HEK293T (cell line): ENCODE measurements at regions not wholly inside any gene's neighbourhood (a gene's known extent, or its start where the extent isn't known, plus 50 kb on each side); places are given as distances from the start of the nearest gene placed in this dataset.

Experiments
- ARNT ChIP-seq: fragments of 450-650 bp; IDR thresholded peaks from 2 replicates; pipeline ENCODE4 v1.6.1; 2017; ENCODE audit warnings: mild to moderate bottlenecking
- BHLHE40 ChIP-seq: fragments of 450-650 bp; IDR thresholded peaks from 2 replicates; pipeline ENCODE4 v1.6.1; 2016; ENCODE audit warnings: mild to moderate bottlenecking, moderate library complexity, borderline replicate concordance
- CTBP1 ChIP-seq: fragments of 450-650 bp; IDR thresholded peaks from 2 replicates; pipeline ENCODE4 v1.6.1; 2016; ENCODE audit warnings: borderline replicate concordance
- ELF4 ChIP-seq: fragments of 450-650 bp; IDR thresholded peaks from 2 replicates; pipeline ENCODE4 v1.6.1; 2017; ENCODE audit warnings: antibody characterized with exemption
- FOXA1 ChIP-seq: fragments of 450-650 bp; IDR thresholded peaks from 2 replicates; pipeline ENCODE4 v1.6.1; 2016; ENCODE audit warnings: mild to moderate bottlenecking
- FOXK2 ChIP-seq: fragments of 450-650 bp; IDR thresholded peaks from 2 replicates; pipeline ENCODE4 v1.6.1; 2016; ENCODE audit warnings: mild to moderate bottlenecking
- L3MBTL2 ChIP-seq: fragments of 450-650 bp; conservative IDR thresholded peaks from 2 replicates; pipeline ENCODE4 v1.6.1; 2016; ENCODE audit warnings: mild to moderate bottlenecking
- LEF1 ChIP-seq: fragments of 450-650 bp; IDR thresholded peaks from 2 replicates; pipeline ENCODE4 v1.6.1; 2017; ENCODE audit warnings: mild to moderate bottlenecking, borderline replicate concordance
- SP1 ChIP-seq: fragments of 450-650 bp; IDR thresholded peaks from 2 replicates; pipeline ENCODE4 v1.6.1; 2017
- SUZ12 ChIP-seq: fragments of 450-650 bp; IDR thresholded peaks from 2 replicates; pipeline ENCODE4 v1.6.1; 2016; ENCODE audit warnings: mild to moderate bottlenecking
- ZNF384 ChIP-seq: fragments of 450-650 bp; IDR thresholded peaks from 2 replicates; pipeline ENCODE4 v1.6.1; 2016

DNA sequence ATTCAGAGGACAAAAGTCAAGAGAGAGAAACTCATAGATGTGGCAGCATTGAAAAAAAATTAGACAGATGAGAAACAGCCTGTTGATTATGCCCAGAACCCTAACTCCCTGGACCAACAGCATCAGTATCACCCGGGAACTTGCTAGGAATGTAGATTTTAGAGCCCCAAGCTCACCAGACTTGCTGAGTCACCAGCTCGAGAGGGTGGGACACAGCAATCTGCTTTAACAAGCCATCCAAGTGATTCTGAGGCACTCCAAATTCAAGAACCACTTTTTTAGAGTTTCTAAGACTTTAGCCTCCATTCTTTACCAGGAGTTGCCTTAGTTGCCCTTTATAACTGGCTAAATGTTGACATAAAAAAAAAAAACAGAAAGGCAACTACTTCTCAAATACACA lies 70.9 kb downstream of the CGGBP1 start:
- TF ChIP-seq ELF4, result no peak
- TF ChIP-seq FOXK2, result no peak
- TF ChIP-seq CTBP1, result no peak
- no peak for TF ChIP-seq LEF1
- TF ChIP-seq ARNT, result no peak
- no peak for TF ChIP-seq SP1
- no peak for TF ChIP-seq L3MBTL2
- no peak for TF ChIP-seq FOXA1
- no peak for TF ChIP-seq BHLHE40
- TF ChIP-seq ZNF384, result no peak
- TF ChIP-seq SUZ12, result no peak
